ENCODE measurements at regions not wholly inside any gene's neighbourhood (a gene's known extent, or its start where the extent isn't known, plus 50 kb on each side); places are given as distances from the start of the nearest gene placed in this dataset.
A peak's percentile ranks its signal among the peaks of the same experiment; 100 is the strongest.

DNA sequence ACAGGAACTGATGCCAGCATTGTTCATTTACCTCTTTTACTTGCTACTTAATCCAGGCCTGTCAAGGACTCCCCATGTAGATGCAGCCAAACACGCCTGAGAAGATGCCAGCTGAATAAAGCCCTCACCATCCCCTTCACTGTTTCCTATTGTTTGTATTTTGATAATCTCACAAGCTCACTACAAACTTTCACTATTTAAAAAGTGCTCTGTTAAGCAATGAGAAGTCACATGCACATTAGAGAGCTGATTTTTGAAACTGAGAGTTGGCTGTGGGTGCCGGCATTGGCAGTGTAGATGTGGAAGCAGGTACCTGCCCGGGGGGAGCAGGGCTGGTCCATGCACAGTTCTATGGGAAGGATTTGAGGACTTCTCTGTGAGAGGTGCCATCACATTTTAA lies 169.8 kb upstream of the GRB10 start:
- ATAC-seq = no peak
- intact Hi-C loops (cut with DNase I) = loop anchor here in 3 of 10 donors (10.0 kb wide), 3 partner anchors 112 to 172 kb away; no protein-coding TSS in a partner anchor

DNA sequence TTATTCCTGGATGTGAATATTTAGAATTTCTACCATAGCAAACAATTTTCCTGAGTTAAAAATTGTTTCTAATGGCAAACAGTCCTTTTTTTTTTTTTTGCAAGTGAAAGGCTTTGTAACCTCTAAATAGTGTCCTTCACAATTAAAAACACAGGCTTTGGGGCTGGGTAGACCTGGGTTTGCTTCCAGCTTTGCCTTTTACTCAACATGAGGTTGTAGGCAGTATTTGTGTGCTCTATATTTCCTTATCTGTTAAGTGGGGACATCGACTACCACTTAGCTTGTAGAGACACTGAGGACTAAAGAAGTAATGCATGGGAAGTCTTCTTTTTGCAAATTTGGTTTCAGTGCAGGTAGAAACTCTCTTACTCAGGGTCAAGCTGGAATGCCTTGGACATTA lies 169.4 kb upstream of the GRB10 start:
- ATAC-seq (no peak), DNase-seq (no peak)
- Histone ChIP-seq H3K27me3 (no peaks in the 10 kb centered on the region), H3K9me3 (peaks cover 0 to 33% (median 14%) of the 10 kb centered on the region in 11 donors), H3K36me3 (no peaks in the 10 kb centered on the region), H3K4me3 (no peak overlapping the region), H3K4me1 (peaks cover 0 to 31% (median 20%) of the 10 kb centered on the region in 9 donors), H3K27ac (no peak overlapping the region)
- WGBS, 2 donors = 68 to 73% methylated on average over 1 of the region's 1 CpG
- intact Hi-C loops (cut with DNase I) = loop anchor here in 3 of 10 donors (10.0 kb wide), 3 partner anchors 113 to 173 kb away; no protein-coding TSS in a partner anchor
- TF ChIP-seq CTCF (IDR thresholded peaks at IDR 0.05) = no peak

More for the DNA sequence above, 169.8 kb upstream of the GRB10 start:
- no peak overlapping the region for H3K4me3 ChIP-seq
- H3K4me1 ChIP-seq = peaks cover 0 to 31% (median 20%) of the 10 kb centered on the region in 9 donors
- DNase-seq = no peak
- no peaks in the 10 kb centered on the region for H3K27me3 ChIP-seq
- no peaks in the 10 kb centered on the region for H3K36me3 ChIP-seq
- 70 to 86% methylated on average over 3 of the region's 3 CpGs for WGBS, 2 donors
- peaks cover 0 to 33% (median 14%) of the 10 kb centered on the region in 11 donors for H3K9me3 ChIP-seq
- H3K27ac ChIP-seq = peak overlapping the region in 2 of 10 donors; percentile 3 to 50
- TF ChIP-seq CTCF (IDR thresholded peaks at IDR 0.05) = no peak

DNA sequence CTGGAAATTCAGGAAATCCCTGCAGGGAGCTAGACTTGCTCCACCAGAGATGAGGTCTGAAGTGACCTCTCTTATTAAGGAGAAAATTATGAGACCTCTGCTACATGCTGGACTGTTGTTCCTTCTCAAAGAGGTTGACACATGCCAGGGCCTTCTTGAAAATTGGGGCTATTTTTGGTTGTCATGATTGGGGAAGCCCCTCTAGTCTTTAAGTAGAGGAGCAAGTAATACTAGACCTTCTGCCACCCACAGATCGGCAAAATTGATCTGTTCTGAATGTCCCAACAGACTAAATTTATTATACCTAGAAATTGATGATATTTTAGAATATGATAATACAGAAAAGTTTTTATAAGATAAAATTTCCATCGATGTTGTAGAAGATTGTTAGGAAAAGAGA lies 160.8 kb upstream of the GRB10 start:
- ATAC-seq (no peak), DNase-seq (no peak)
- H3K27ac ChIP-seq = no peak overlapping the region
- H3K27me3 ChIP-seq = no peaks in the 10 kb centered on the region
- no peak overlapping the region for H3K4me3 ChIP-seq
- no peak for TF ChIP-seq CTCF (IDR thresholded peaks at IDR 0.05)
- intact Hi-C loops (cut with DNase I) = no loop called here
- H3K36me3 ChIP-seq = no peaks in the 10 kb centered on the region
- H3K4me1 ChIP-seq = peaks cover 0 to 7% (median 0%) of the 10 kb centered on the region in 9 donors
- WGBS, 2 donors = 96% methylated on average over 2 of the region's 2 CpGs
- peaks cover 0 to 5% (median 0%) of the 10 kb centered on the region in 11 donors for H3K9me3 ChIP-seq

GRCh38 chr7:50941525-50941924 lies 158.8 kb upstream of the GRB10 start:
- WGBS, 2 donors = 85 to 99% methylated on average over 4 of the region's 4 CpGs
- TF ChIP-seq CTCF (IDR thresholded peaks at IDR 0.05) = no peak
- no peak overlapping the region for H3K4me3 ChIP-seq
- intact Hi-C loops (cut with DNase I) = no loop called here
- ATAC-seq = no peak
- H3K27ac ChIP-seq = no peak overlapping the region
- no peaks in the 10 kb centered on the region for H3K9me3 ChIP-seq
- H3K27me3 ChIP-seq = no peaks in the 10 kb centered on the region
- no peak for DNase-seq
- no peaks in the 10 kb centered on the region for H3K36me3 ChIP-seq
- H3K4me1 ChIP-seq = peaks cover 0 to 7% (median 0%) of the 10 kb centered on the region in 9 donors

Data from heart right ventricle (tissue), 16 donors.